ENCODE measurements at regions not wholly inside any gene's neighbourhood (a gene's known extent, or its start where the extent isn't known, plus 50 kb on each side); places are given as distances from the start of the nearest gene placed in this dataset.

- no peaks in the 10 kb centered on the region for H3K36me3 ChIP-seq (ENCODE audit: insufficient read depth, insufficient read length, low read length)
- DNase-seq (ENCODE audit: low read depth, low spot score) = no peak
- H3K27me3 ChIP-seq (ENCODE audit: insufficient read depth, insufficient read length) = no peaks in the 10 kb centered on the region
- no peaks in the 10 kb centered on the region; the same call in 1 of the 2 replicates for H3K9me3 ChIP-seq (ENCODE audit: insufficient read depth, low read length)
- no peak overlapping the region for H3K9ac ChIP-seq (ENCODE audit: insufficient read length, low read depth)
- no peaks in the 10 kb centered on the region for H3K4me1 ChIP-seq (ENCODE audit: insufficient read depth, insufficient read length)
- H3K4me3 ChIP-seq (ENCODE audit: insufficient read length, low read depth) = no peak overlapping the region
- TF ChIP-seq YY1 (IDR thresholded peaks at IDR 0.05; ENCODE audit: insufficient read depth, insufficient read length) = no peak
- no peak for TF ChIP-seq SUZ12 (IDR thresholded peaks at IDR 0.05; ENCODE audit: extremely low read depth, insufficient read depth, insufficient read length)
- no peak for TF ChIP-seq ZNF274 (IDR thresholded peaks at IDR 0.05; ENCODE audit: low read depth, low read length)
These were observed 520.3 kb downstream of the SOX11 start for GRCh38 chr2:6212491-6212890.

- Histone ChIP-seq H3K4me1 (ENCODE audit: insufficient read depth, insufficient read length) (no peaks in the 10 kb centered on the region), H3K36me3 (ENCODE audit: insufficient read depth, insufficient read length, low read length) (no peaks in the 10 kb centered on the region), H3K9me3 (ENCODE audit: insufficient read depth, low read length) (no peaks in the 10 kb centered on the region; the same call in 1 of the 2 replicates), H3K9ac (ENCODE audit: insufficient read length, low read depth) (no peak overlapping the region), H3K4me3 (ENCODE audit: insufficient read length, low read depth) (no peak overlapping the region), H3K27me3 (ENCODE audit: insufficient read depth, insufficient read length) (no peaks in the 10 kb centered on the region)
- no peak for DNase-seq (ENCODE audit: low read depth, low spot score)
- TF ChIP-seq YY1 (IDR thresholded peaks at IDR 0.05; ENCODE audit: insufficient read depth, insufficient read length) = no peak
- no peak for TF ChIP-seq SUZ12 (IDR thresholded peaks at IDR 0.05; ENCODE audit: extremely low read depth, insufficient read depth, insufficient read length)
- TF ChIP-seq ZNF274 (IDR thresholded peaks at IDR 0.05; ENCODE audit: low read depth, low read length) = no peak
These were observed 521.0 kb downstream of the SOX11 start for GRCh38 chr2:6213056-6213780.

- Histone ChIP-seq H3K4me3 (ENCODE audit: insufficient read length, low read depth) (no peak overlapping the region), H3K36me3 (ENCODE audit: insufficient read depth, insufficient read length, low read length) (no peaks in the 10 kb centered on the region), H3K9ac (ENCODE audit: insufficient read length, low read depth) (no peak overlapping the region), H3K9me3 (ENCODE audit: insufficient read depth, low read length) (no peaks in the 10 kb centered on the region), H3K27me3 (ENCODE audit: insufficient read depth, insufficient read length) (no peaks in the 10 kb centered on the region), H3K4me1 (ENCODE audit: insufficient read depth, insufficient read length) (no peaks in the 10 kb centered on the region)
- TF ChIP-seq YY1 (IDR thresholded peaks at IDR 0.05; ENCODE audit: insufficient read depth, insufficient read length) (no peak), ZNF274 (IDR thresholded peaks at IDR 0.05; ENCODE audit: low read depth, low read length) (no peak), SUZ12 (IDR thresholded peaks at IDR 0.05; ENCODE audit: extremely low read depth, insufficient read depth, insufficient read length) (no peak)
- no peak for DNase-seq (ENCODE audit: low read depth, low spot score)
These were observed 522.3 kb downstream of the SOX11 start for GRCh38 chr2:6214471-6214870.

GRCh38 chr2:6215053-6215452, 522.9 kb downstream of the SOX11 start:
- H3K9ac ChIP-seq (ENCODE audit: insufficient read length, low read depth) = no peak overlapping the region
- H3K4me1 ChIP-seq (ENCODE audit: insufficient read depth, insufficient read length) = no peaks in the 10 kb centered on the region
- H3K4me3 ChIP-seq (ENCODE audit: insufficient read length, low read depth) = no peak overlapping the region
- DNase-seq (ENCODE audit: low read depth, low spot score) = no peak
- no peaks in the 10 kb centered on the region for H3K36me3 ChIP-seq (ENCODE audit: insufficient read depth, insufficient read length, low read length)
- H3K27me3 ChIP-seq (ENCODE audit: insufficient read depth, insufficient read length) = no peaks in the 10 kb centered on the region
- no peaks in the 10 kb centered on the region for H3K9me3 ChIP-seq (ENCODE audit: insufficient read depth, low read length)
- no peak for TF ChIP-seq YY1 (IDR thresholded peaks at IDR 0.05; ENCODE audit: insufficient read depth, insufficient read length)
- TF ChIP-seq ZNF274 (IDR thresholded peaks at IDR 0.05; ENCODE audit: low read depth, low read length) = no peak
- TF ChIP-seq SUZ12 (IDR thresholded peaks at IDR 0.05; ENCODE audit: extremely low read depth, insufficient read depth, insufficient read length) = no peak

- H3K4me3 ChIP-seq (ENCODE audit: insufficient read length, low read depth) = no peak overlapping the region
- H3K9ac ChIP-seq (ENCODE audit: insufficient read length, low read depth) = no peak overlapping the region
- DNase-seq (ENCODE audit: low read depth, low spot score) = no peak
- no peaks in the 10 kb centered on the region for H3K4me1 ChIP-seq (ENCODE audit: insufficient read depth, insufficient read length)
- no peaks in the 10 kb centered on the region for H3K9me3 ChIP-seq (ENCODE audit: insufficient read depth, low read length)
- TF ChIP-seq ZNF274 (IDR thresholded peaks at IDR 0.05; ENCODE audit: low read depth, low read length) = no peak
- TF ChIP-seq SUZ12 (IDR thresholded peaks at IDR 0.05; ENCODE audit: extremely low read depth, insufficient read depth, insufficient read length) = no peak
- TF ChIP-seq YY1 (IDR thresholded peaks at IDR 0.05; ENCODE audit: insufficient read depth, insufficient read length) = no peak
- no peaks in the 10 kb centered on the region for H3K36me3 ChIP-seq (ENCODE audit: insufficient read depth, insufficient read length, low read length)
- H3K27me3 ChIP-seq (ENCODE audit: insufficient read depth, insufficient read length) = no peaks in the 10 kb centered on the region
These were observed 524.0 kb downstream of the SOX11 start for GRCh38 chr2:6216234-6216633.

GRCh38 chr2:6218926-6219325, 526.7 kb downstream of the SOX11 start:
- Histone ChIP-seq H3K4me1 (ENCODE audit: insufficient read depth, insufficient read length) (no peaks in the 10 kb centered on the region), H3K9ac (ENCODE audit: insufficient read length, low read depth) (no peak overlapping the region), H3K4me3 (ENCODE audit: insufficient read length, low read depth) (no peak overlapping the region), H3K36me3 (ENCODE audit: insufficient read depth, insufficient read length, low read length) (no peaks in the 10 kb centered on the region), H3K27me3 (ENCODE audit: insufficient read depth, insufficient read length) (no peaks in the 10 kb centered on the region), H3K9me3 (ENCODE audit: insufficient read depth, low read length) (no peaks in the 10 kb centered on the region)
- no peak for DNase-seq (ENCODE audit: low read depth, low spot score)
- TF ChIP-seq SUZ12 (IDR thresholded peaks at IDR 0.05; ENCODE audit: extremely low read depth, insufficient read depth, insufficient read length) (no peak), ZNF274 (IDR thresholded peaks at IDR 0.05; ENCODE audit: low read depth, low read length) (no peak), YY1 (IDR thresholded peaks at IDR 0.05; ENCODE audit: insufficient read depth, insufficient read length) (no peak)

- Histone ChIP-seq H3K9me3 (ENCODE audit: insufficient read depth, low read length) (no peaks in the 10 kb centered on the region), H3K27me3 (ENCODE audit: insufficient read depth, insufficient read length) (no peaks in the 10 kb centered on the region), H3K4me3 (ENCODE audit: insufficient read length, low read depth) (no peak overlapping the region), H3K4me1 (ENCODE audit: insufficient read depth, insufficient read length) (no peaks in the 10 kb centered on the region), H3K36me3 (ENCODE audit: insufficient read depth, insufficient read length, low read length) (no peaks in the 10 kb centered on the region), H3K9ac (ENCODE audit: insufficient read length, low read depth) (no peak overlapping the region)
- no peak for DNase-seq (ENCODE audit: low read depth, low spot score)
- no peak for TF ChIP-seq YY1 (IDR thresholded peaks at IDR 0.05; ENCODE audit: insufficient read depth, insufficient read length)
- TF ChIP-seq ZNF274 (IDR thresholded peaks at IDR 0.05; ENCODE audit: low read depth, low read length) = no peak
- TF ChIP-seq SUZ12 (IDR thresholded peaks at IDR 0.05; ENCODE audit: extremely low read depth, insufficient read depth, insufficient read length) = no peak
These were observed 527.7 kb downstream of the SOX11 start for GRCh38 chr2:6219906-6220305.

All from NT2/D1 (cell line).